ENCODE measurements at regions not wholly inside any gene's neighbourhood (a gene's known extent, or its start where the extent isn't known, plus 50 kb on each side); places are given as distances from the start of the nearest gene placed in this dataset.

GRCh38 chr10:128985036-128985435 lies 482.0 kb upstream of the MGMT start:
- BruUV-seq (replicated peaks): no TSS peak
- WGBS (ENCODE audit: low lambda C conversion rate): 0% methylated on average over 1 of the region's 1 CpG
- POLR2A ChIA-PET: no interaction called here
- no peak for FAIRE-seq
- no peaks in the 10 kb centered on the region for H3K36me3 ChIP-seq (replicated peaks in 1 of 2; ENCODE audit: control insufficient read depth in 1 of 2, insufficient read depth in 2 of 2, low read length in 2 of 2)
- no peaks in the 10 kb centered on the region for H3K4me1 ChIP-seq (ENCODE audit: insufficient read depth, low read length)
- in situ Hi-C loops (cut with HindIII; ENCODE audit: extremely low pct_ligation_motif_present, low pct_unique_long_range_greater_than_20kb) (no loop called here), intact Hi-C loops (cut with micrococcal nuclease; ENCODE audit: unreplicated experiment) (no loop called here)
- H3K4me2 ChIP-seq (ENCODE audit: low read depth, low read length): no peak overlapping the region
- H3K27me3 ChIP-seq (ENCODE audit: control insufficient read depth in 1 of 2, insufficient read depth in 2 of 2, low read length in 2 of 2): peaks cover 4 to 18% of the 10 kb centered on the region in 2 experiments; a peak in 2 of 5 replicates
- no peak for ATAC-seq
- no peak overlapping the region for H3K27ac ChIP-seq (ENCODE audit: extremely low read length, insufficient read depth, low read length)
- no peak overlapping the region for H2AFZ ChIP-seq (ENCODE audit: low read length)
- TF ChIP-seq ZNF225 (CRISPR knock-in tag; IDR thresholded peaks at IDR 0.05) (no peak), MXD4 (CRISPR knock-in tag; IDR thresholded peaks at IDR 0.05) (no peak), FOXK2 (IDR thresholded peaks at IDR 0.05) (no peak), E2F5 (CRISPR knock-in tag; conservative IDR thresholded peaks at IDR 0.05) (no peak), CBX5 (CRISPR knock-in tag; IDR thresholded peaks at IDR 0.05; ENCODE audit: borderline replicate concordance) (no peak), BCLAF1 (IDR thresholded peaks at IDR 0.05) (no peak)
- CTCF ChIA-PET (ENCODE audit: low intra/inter-chr PET ratio, low total read pairs): no interaction called here
- H3K4me3 ChIP-seq (replicated peaks in 1 of 3; ENCODE audit: insufficient read depth in 1 of 3, low read depth in 2 of 3, low read length in 3 of 3): no peak overlapping the region
- DNase-seq (ENCODE audit: low spot score): no peak
- no peaks in the 10 kb centered on the region for H4K20me1 ChIP-seq (ENCODE audit: insufficient read depth, low read length)
- H3K9ac ChIP-seq (ENCODE audit: insufficient read depth, low read depth, low read length): no peak overlapping the region
- H3K79me2 ChIP-seq (ENCODE audit: insufficient read depth, low read length): no peaks in the 10 kb centered on the region
- H3K9me3 ChIP-seq (ENCODE audit: low read length): no peaks in the 10 kb centered on the region

DNA sequence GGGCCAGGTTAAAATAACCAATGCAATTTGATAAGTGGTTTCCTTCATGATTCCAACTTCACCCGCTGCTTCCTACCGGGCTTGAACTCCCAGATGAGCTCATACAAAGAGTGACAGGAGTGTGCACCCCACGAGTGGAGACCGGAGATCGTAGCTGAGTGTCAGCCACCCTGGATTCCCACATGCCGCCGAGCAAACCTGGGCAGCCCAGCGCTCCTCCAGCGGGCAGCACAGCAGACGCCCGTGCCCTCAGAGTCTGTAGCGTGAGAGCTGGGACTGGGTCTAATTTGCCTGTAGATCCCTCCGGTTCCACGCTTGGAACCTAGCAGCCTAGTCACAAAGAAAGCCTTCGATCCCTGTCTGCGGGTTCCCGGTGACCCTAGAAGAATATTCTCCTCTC lies 476.1 kb upstream of the MGMT start:
- H3K4me3 ChIP-seq (replicated peaks in 1 of 3; ENCODE audit: insufficient read depth in 1 of 3, low read depth in 2 of 3, low read length in 3 of 3): no peak overlapping the region
- no peaks in the 10 kb centered on the region for H3K36me3 ChIP-seq (replicated peaks in 1 of 2; ENCODE audit: control insufficient read depth in 1 of 2, insufficient read depth in 2 of 2, low read length in 2 of 2)
- H3K4me2 ChIP-seq (ENCODE audit: low read depth, low read length): no peak overlapping the region
- H2AFZ ChIP-seq (ENCODE audit: low read length): no peak overlapping the region
- in situ Hi-C loops (cut with HindIII; ENCODE audit: extremely low pct_ligation_motif_present, low pct_unique_long_range_greater_than_20kb) (no loop called here), intact Hi-C loops (cut with micrococcal nuclease; ENCODE audit: unreplicated experiment) (no loop called here)
- H3K9ac ChIP-seq (ENCODE audit: insufficient read depth, low read depth, low read length): no peak overlapping the region
- peaks cover 0 to 9% of the 10 kb centered on the region in 2 experiments; a peak in 2 of 5 replicates for H3K27me3 ChIP-seq (ENCODE audit: control insufficient read depth in 1 of 2, insufficient read depth in 2 of 2, low read length in 2 of 2)
- 37% methylated on average over 7 of the region's 17 CpGs for WGBS (ENCODE audit: low lambda C conversion rate)
- H3K27ac ChIP-seq (ENCODE audit: extremely low read length, insufficient read depth, low read length): no peak overlapping the region
- no peaks in the 10 kb centered on the region for H3K4me1 ChIP-seq (ENCODE audit: insufficient read depth, low read length)
- no TSS peak for BruUV-seq (replicated peaks)
- CTCF ChIA-PET (ENCODE audit: low intra/inter-chr PET ratio, low total read pairs): no interaction called here
- no peaks in the 10 kb centered on the region for H3K9me3 ChIP-seq (ENCODE audit: low read length)
- ATAC-seq (no peak), FAIRE-seq (no peak), DNase-seq (ENCODE audit: low spot score) (no peak)
- H4K20me1 ChIP-seq (ENCODE audit: insufficient read depth, low read length): no peaks in the 10 kb centered on the region
- H3K79me2 ChIP-seq (ENCODE audit: insufficient read depth, low read length): no peaks in the 10 kb centered on the region
- TF ChIP-seq, protein P1, sequence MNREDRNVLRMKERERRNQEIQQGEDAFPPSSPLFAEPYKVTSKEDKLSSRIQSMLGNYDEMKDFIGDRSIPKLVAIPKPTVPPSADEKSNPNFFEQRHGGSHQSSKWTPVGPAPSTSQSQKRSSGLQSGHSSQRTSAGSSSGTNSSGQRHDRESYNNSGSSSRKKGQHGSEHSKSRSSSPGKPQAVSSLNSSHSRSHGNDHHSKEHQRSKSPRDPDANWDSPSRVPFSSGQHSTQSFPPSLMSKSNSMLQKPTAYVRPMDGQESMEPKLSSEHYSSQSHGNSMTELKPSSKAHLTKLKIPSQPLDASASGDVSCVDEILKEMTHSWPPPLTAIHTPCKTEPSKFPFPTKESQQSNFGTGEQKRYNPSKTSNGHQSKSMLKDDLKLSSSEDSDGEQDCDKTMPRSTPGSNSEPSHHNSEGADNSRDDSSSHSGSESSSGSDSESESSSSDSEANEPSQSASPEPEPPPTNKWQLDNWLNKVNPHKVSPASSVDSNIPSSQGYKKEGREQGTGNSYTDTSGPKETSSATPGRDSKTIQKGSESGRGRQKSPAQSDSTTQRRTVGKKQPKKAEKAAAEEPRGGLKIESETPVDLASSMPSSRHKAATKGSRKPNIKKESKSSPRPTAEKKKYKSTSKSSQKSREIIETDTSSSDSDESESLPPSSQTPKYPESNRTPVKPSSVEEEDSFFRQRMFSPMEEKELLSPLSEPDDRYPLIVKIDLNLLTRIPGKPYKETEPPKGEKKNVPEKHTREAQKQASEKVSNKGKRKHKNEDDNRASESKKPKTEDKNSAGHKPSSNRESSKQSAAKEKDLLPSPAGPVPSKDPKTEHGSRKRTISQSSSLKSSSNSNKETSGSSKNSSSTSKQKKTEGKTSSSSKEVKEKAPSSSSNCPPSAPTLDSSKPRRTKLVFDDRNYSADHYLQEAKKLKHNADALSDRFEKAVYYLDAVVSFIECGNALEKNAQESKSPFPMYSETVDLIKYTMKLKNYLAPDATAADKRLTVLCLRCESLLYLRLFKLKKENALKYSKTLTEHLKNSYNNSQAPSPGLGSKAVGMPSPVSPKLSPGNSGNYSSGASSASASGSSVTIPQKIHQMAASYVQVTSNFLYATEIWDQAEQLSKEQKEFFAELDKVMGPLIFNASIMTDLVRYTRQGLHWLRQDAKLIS (CRISPR knock-in tag; IDR thresholded peaks at IDR 0.05): no peak
- TF ChIP-seq ZNF180 (CRISPR knock-in tag; IDR thresholded peaks at IDR 0.05; ENCODE audit: borderline replicate concordance, low read depth): no peak
- TF ChIP-seq HNRNPL (IDR thresholded peaks at IDR 0.05; ENCODE audit: low read depth, low read length): no peak
- TF ChIP-seq ZSCAN30 (CRISPR knock-in tag; IDR thresholded peaks at IDR 0.05): no peak
- no peak for TF ChIP-seq ATF4 (CRISPR knock-in tag; IDR thresholded peaks at IDR 0.05)
- no peak for TF ChIP-seq ZNF678 (CRISPR knock-in tag; IDR thresholded peaks at IDR 0.05)
- POLR2A ChIA-PET: no interaction called here

Data from HepG2 (cell line).